ENCODE measurements at regions not wholly inside any gene's neighbourhood (a gene's known extent, or its start where the extent isn't known, plus 50 kb on each side); places are given as distances from the start of the nearest gene placed in this dataset.
A peak's percentile ranks its signal among the peaks of the same experiment; 100 is the strongest.
"Not testable (repeated sequence)": the region's sequence is repeated elsewhere in the genome, so short reads cannot be mapped to it uniquely, and the experiment has no call there.

DNA sequence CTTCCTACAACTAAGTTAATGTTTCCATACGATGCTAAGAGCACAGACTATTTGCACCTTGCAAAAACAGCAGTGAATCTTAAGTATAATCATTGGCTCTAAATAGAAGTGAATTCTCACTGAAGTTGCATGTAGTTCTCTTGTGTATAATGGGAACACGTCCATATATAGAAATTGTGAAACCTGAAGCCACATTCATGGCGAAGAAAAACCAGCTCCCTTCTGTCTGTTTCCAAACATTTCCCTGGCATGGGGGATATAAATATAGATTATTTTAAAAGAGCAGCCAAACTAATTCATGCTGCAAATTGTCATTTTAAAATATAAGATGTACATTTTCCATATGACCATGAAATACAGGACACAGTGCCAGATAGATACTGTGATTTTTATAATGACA lies 71.1 kb downstream of the TRAM1L1 start:
- no peak for DNase-seq (ENCODE audit: low spot score)

DNA sequence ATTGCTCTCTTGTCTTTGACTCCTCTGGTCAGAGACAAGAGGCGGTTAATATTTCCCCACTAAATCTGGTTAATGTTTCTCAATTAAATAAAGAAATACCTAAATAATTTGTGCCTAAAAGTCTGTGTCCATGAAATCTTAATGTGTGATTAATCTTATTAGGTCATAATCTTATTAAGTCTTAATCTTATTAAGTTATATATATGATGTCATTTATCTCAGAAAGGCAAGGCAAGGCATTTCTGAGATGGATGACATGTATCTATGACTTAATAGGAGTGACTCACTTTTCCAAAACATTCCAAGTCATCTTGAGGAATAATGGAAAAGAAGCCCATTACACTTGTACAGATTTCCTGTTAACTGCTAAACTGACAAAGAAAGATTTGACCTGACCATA lies 74.7 kb downstream of the TRAM1L1 start:
- DNase-seq (ENCODE audit: low spot score): no peak

DNA sequence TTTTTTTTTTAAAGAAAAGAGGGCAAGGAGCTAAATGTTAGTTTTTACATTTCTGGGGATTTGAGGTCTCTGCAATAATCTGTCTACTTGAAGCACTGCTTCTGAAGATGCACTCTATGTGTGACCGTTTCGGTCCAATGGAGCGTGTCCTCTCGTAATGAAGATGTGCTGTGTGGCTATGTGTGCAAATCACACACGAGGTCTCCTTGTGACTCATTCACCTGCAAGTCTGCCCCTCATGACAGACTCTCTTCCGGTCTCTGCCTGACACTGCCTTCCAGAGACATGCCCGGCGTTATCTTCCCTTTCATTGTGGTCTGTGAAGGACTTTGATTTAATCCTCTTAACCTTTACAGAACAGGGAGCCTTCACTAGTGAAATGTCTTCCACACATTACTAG lies 84.3 kb downstream of the TRAM1L1 start:
- no peak for DNase-seq (ENCODE audit: low spot score)

DNA sequence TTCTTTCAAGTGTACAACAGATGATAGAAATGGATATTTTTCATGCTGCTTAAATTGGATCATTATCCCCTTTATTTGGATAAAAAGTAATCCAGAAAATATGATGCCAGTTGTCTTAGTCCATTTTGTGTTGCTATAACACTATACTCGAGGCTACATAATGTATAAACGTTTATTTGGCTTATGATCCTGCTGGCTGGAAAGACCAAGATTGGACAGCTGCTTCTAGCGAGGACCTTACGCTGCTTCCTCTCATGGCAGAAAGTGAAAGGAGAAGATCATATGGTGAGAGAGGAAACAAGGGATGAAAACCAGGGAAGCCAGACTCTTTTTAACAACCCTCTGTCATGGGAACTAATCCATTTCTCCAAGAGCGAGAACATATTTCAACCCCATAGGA lies 102.7 kb downstream of the TRAM1L1 start:
- no peak for DNase-seq (ENCODE audit: low spot score)

DNA sequence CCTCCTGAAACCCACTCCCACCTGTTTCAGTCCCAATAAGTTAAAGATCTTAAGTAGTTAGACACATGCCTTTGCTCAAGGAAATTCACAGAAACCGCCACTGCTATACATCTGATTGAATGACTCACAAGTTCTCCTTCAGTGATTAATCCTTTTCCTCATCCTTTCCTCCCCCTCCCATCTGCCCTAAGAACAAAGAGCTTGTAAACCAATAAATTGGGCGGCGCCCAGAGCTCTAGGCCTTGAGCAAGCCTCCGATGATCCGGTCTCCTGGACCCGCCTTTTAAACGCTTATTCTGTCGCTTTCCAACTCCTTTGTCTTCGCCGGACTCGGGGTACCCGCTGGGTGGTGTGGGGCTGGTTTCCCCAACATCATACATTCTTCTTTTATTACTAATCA lies 104.9 kb downstream of the TRAM1L1 start:
- not testable (repeated sequence) for DNase-seq (ENCODE audit: low spot score)

DNA sequence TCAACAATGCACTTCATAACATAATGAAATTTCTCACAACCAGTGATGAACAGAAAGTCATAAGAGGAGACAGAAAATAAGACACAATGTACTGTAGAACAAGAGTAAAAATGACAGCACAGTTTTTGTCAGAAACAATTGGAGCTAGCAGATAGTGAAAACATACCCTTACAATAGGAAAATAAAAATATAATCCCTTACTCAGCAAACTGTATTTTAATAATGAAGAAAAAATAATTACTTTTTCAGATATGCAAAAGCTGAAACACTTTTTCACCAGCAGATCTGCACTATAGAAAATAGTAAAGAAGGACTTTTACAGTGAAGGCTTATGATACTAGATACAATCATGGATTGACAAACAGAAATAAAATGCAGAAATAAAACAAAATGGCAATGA lies 126.3 kb downstream of the TRAM1L1 start:
- no peak for DNase-seq (ENCODE audit: low spot score)

DNA sequence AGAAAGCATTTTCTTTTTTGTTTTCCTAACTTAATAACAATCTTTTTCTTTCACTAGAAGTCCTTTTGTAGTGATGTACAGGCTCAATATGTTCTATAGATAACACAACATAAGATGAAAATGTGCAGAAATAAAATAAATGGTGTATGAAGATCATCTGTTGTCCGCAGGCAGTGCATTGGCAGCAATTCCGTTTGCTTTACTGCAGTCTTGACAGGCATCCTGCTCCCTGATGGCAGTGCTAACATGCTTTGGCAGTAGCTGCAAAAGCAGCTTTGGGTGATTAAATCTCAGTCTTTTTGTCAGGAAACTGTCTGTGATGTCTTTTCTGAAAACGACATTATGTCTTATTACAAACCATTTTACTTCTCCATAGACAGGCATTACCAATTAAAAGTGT lies 131.4 kb downstream of the TRAM1L1 start:
- no peak for DNase-seq (ENCODE audit: low spot score)

DNA sequence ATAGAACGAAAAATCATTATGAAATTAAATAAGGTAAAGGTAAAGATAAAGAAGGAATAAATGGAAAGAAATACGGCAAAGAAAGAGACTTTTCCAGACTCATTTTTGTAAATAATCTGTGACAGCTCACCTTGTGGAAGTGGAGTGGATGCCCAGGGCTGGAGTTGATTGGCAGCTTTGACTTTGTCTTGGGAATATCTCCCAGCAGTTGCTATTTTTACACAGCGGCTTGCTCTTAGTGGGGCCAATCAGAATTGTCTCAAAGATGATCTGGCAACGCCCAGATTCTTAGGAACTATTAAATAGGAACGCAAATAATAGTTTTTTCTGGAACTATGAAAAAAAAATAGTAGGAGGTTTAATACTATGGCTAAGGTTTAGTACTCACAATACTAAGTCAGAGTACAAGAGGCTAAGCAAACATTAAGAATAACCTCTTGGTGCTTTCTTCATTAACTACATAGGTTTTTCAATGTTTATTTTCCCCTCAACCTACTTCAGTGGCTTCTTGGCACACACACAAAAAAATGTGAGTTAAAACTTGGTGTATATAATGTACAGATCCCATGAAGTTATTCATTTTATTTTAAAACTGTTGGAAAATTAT lies 132.7 kb downstream of the TRAM1L1 start:
- no peak for DNase-seq (ENCODE audit: low spot score)

DNA sequence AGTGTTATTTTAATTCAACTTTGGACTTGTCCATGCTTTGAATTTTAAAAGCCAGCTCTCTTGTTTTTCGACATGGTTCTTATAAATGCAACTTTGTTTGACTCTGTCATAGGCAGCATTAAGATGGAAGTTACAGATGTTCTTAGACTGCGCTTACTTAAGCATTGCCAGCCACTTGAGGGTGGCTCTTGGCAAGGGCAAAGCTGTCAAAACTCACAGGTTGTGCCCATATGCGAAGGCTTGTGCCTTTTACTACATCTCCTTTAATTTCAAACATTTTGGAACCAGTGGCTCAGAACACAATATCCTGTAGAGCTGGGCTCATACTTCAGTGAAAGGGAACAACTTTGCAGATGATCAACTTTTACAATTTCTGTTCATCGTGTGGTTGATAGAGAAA lies 135.5 kb downstream of the TRAM1L1 start:
- DNase-seq (ENCODE audit: low spot score): no peak

DNA sequence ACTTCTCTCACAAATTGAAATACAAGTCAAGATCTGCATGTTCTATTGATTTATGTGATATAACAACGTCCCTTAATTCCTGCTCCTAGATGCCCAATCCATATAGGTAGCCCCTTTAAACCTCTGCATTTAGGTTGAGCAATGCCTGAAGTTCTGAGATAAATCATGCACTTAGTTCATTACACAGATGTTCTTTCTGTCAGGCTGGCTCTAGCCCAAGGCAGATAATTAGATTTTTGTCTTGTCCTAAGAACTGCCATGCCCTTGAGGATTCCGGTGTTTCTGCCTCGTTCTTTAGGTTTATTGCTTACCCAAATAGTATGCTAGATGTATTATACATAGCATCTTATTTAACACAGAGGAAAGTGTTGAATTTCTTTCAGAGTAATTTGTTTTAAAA lies 143.1 kb downstream of the TRAM1L1 start:
- DNase-seq (ENCODE audit: low spot score): no peak

DNA sequence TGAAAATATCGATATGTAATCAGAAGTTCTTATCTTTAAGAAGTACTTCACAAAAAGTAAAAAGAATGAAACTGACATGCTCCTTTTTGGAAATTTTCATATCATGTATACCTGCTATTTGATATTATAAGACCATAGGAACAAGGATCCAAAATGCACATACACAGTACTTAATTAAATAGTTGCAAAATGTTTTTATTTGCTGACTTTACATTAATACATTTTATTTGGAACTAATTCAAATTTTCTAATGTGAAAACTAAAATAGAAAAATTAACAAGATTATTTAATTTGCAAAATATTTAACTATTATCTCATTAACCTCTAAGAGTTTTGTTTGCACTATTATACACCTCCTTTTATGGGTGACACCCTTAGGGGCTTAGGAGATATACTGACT lies 155.0 kb downstream of the TRAM1L1 start:
- no peak for DNase-seq (ENCODE audit: low spot score)

DNA sequence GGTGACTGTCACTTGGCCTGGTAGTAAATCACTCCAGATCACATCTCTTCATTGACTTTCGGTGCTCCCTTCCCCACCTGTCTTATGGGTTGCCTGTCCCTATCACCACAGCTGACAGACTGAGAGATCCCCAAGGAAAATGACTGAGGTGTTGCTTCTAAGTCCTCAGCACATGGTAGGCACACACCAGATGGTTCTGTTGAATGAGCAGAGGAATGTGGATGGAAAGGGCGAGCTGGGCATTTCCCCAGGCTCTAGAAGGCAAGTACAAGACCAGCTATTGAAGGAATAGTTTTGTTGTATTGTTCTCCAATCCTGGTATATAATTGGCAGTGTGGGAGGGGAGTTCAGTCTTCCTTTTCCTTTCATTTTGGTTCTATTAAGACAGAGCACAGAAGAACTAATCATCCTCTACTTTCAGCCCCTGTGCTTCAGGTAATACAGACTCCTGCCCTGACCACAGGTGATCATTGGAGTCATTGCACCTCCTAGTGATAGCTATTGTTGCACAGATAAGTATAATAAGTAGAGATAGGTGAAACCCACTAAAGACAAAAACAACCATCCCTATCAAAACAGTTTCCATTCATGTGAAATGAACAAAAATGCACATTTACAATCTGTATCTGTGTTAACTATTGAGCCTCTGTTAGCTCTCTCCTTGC lies 158.6 kb downstream of the TRAM1L1 start:
- no peak for DNase-seq (ENCODE audit: low spot score)

DNA sequence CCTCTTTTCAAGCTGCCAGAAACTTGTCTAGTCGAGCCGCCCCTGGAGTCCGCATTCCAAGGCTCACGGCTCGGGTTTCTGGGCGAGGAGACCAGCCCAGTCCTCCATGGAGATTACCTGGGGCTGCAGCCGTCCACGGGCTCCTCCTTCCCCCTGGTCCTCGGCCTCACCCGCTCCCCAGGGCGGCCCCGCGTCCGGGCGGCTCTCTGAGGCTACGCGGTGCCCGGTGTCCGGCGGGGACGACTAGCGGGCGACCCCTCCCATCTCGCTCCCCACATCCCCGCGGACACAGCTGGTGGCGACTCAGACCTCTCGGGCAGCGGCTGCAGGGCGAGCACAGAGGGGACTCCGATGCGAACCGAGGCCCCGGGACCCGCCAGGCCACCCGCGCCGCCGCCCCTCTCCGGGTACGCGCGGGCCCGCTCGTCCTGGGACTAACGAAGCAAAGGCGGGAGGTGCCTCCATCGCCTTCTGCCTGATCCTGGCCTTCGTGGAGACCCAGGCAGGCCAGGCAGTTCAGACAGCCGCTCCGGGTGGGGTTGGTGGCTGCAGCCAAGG lies 159.4 kb downstream of the TRAM1L1 start:
- DNase-seq (ENCODE audit: low spot score): no peak

DNA sequence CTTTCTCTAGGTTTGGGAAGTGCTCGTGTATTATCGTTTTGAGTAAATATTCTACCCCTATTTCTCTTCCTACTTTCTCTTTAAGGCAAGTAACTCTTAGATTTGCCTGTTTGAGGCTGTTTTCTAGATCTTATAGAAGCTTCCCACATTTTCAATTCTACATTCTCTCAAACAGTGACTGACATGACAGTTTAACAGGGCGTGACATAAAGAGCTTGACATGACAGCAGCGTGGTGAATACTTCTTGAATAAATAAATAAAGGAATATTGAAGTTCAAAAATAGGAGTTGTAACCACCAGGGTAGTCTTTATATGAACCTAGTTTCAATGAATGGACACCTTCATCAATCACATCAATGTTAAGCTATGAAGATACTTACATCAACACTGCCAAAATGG lies 162.0 kb downstream of the TRAM1L1 start:
- no peak for DNase-seq (ENCODE audit: low spot score)

DNA sequence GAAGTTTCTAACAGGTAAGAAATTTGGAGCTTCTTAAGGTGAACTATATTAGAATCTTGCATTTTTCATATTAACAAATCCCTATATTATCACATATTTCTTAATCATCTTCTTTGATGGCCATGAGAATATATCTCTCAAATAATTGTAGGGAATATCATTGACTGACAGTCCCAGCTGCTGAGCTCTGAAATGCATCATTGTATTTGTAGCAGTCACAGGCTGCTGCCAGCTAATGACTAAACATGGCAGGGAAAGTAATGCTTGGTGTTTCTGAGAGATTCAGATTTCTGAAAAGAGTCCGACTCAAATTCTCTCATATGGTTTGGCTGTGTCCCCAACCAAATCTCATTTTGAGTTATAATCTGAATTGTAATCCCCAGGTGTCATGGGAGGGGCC lies 171.9 kb downstream of the TRAM1L1 start:
- peak; percentile 17 for DNase-seq (ENCODE audit: low spot score)

DNA sequence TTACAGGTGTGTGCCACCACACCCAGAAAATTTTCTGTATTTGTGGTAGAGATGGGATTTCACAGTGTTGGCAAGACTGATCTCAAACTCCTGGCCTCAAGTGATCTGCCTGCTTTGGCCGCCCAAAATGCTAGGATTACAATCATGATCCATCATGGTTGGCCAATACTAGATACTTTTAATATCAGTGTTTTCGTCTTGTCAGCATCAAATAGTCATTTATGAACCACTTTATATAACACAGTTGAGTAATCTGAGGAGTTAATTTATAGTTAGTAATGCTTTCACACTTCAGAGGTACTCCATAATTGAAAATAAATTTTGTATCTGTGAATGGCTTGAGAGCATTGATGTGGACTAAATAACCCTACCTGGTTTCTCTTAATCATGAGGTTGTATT lies 178.6 kb downstream of the TRAM1L1 start:
- no peak for DNase-seq (ENCODE audit: low spot score)

DNA sequence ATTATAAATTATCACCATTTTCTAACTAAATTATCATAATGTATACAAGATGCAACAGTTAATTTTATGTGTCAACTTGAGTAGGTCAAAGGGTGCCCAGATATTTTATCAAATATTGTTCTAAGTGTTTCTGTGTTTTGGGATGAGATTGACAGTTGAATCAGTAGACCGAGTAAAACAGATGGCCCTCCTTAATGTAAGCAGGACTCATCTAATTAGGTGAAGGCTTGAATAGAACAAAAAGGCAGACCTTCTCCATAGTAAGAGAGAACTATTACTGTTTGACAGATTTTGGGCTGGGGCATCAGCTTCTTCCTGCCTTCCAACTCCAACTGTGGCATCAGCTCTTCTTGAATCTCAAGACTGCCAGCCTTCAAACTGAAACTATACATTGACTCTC lies 185.8 kb downstream of the TRAM1L1 start:
- DNase-seq (ENCODE audit: low spot score): no peak

DNA sequence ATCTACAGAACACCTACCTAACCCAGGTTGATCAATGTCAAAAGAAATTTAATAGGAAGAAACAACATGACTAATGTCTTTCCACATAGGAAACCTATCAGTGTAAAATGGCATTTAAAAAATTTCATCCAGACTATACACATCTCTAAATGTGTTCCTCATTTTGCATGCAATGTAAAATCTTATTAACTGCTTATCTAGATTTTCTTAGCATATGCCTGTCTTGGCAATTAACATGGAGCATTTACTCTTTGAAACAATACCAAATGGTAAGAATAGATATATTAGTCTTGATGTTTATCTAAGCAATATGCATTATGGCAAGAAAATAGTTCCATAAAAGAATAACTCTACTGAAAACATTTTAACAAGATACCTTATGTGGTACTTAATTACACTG lies 199.8 kb downstream of the TRAM1L1 start:
- no peak for DNase-seq (ENCODE audit: low spot score)

DNA sequence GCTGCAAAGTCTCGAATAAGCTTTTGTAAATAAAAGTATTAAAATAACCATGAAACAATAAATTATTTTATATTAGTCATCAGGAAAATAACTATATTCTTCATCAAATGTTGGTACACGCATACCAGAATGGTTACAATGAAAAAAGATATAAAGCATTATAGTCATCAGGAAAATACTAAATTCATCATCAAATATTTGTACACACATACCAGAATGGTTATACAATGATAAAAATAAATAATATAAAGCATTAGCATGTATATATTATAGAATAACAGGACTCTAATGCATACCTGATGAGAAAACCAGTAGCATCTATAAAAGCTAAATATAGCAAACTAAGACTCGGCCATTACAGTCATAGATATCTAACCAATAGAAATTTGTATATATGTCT lies 202.9 kb downstream of the TRAM1L1 start:
- no peak for DNase-seq (ENCODE audit: low spot score)

DNA sequence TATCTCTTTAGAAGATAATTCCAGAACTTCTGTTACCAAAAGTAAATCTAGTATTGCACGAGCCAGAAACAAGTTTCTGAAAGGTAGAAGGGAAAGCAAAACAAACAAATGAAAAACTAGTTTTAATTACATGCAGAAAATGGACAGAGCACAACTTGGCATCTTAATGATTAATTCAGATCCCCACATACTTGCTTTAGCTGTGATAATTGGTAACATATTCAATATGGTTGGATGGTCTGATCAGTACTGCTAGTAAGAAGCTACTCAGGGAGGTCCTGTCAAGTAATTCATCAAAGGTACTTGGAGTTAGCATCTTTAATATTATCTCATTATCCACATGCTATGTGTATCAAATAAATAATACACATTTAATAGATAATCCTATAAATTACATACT lies 204.3 kb downstream of the TRAM1L1 start:
- DNase-seq (ENCODE audit: low spot score): no peak

DNA sequence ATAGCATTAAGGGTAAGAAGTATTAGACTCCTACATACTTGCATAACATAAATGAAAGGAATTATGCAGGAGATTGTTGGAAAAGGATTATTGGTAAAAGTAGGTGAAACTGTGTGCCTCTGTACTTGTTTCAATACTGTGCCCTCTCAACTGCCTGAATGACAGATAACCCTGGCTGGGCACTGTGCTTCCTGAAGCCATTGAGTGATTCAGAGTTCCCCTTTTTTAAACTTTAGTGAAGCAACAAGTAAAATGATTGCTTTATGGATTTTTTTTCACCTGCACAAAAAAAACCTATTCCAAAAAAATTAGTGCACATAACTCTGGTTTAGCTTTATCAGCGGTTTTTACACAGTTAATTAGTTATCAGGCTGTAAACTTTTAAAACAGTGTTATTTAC lies 204.8 kb downstream of the TRAM1L1 start:
- DNase-seq (ENCODE audit: low spot score): no peak

DNA sequence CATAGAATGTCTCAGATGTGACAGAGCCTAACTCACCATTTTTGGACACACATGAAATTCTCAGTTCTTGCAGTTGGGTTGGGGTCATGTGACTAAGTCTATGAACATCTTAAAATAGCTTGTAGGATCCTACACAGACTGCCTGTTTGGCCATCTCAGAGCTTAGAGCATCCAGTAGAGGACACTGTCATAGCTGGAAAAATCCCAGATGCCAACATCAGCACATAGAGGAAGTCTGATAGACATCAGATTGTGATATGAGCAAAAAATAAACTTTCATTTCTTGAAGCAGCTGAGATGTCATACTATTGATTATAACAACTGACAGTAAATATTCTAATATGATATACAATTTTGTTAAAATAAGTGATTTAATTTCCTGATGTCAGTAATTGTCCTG lies 207.1 kb downstream of the TRAM1L1 start:
- DNase-seq (ENCODE audit: low spot score): no peak

DNA sequence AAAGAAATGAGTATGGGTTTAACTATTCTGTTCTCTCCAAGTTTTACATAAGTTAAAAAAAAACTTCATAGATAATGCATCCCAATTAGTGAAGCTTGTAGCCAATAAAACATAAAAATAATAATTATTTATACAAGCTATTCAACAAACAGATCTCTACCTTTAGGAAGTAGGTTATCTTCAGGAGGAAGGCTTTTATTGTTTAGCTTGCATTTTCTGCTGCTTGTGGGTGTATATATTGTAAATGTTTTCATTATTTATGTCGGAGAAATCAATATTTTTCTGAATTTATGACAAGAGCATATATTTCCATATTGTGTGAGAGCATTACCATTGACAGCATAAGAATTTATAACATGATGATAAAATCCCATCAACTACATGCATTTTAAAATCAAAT lies 208.3 kb downstream of the TRAM1L1 start:
- no peak for DNase-seq (ENCODE audit: low spot score)

DNA sequence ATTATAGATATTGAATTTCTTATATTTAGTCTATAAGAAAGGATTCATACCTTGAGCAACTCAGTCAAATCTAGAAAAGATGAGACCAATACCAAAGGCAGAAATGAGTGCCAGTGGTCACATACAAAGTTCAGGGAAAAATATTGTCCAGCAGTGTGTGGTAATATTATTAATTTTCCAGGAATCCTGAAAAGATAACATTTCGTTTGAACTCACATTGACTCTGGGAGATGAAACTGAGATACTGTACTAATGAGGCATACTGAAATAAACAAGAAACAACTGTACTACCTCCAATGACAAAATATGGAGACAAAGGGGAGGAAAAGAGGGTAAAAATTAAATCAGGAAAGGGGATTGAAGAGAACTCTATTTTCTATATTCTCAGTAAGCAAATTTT lies 212.4 kb downstream of the TRAM1L1 start:
- no peak for DNase-seq (ENCODE audit: low spot score)

Measured in putamen (tissue), 1 donor.